IMR-90 (cell line): ENCODE measurements at regions not wholly inside any gene's neighbourhood (a gene's known extent, or its start where the extent isn't known, plus 50 kb on each side); places are given as distances from the start of the nearest gene placed in this dataset.
A peak's percentile ranks its signal among the peaks of the same experiment; 100 is the strongest.

Experiments used
- ATAC-seq: fragments of 200-7000 bp; cut with Tn5 transposase; 2 replicates; pipeline ENCODE4 v1.9.1; 2020; ENCODE audit warnings: low read depth, mild to moderate bottlenecking, moderate library complexity
- BruUV-seq: library from RNA; stranded (reverse); fragments of 400-500 nt; replicated peaks from 2 replicates; lab custom pipeline; 2021; lab: Mats Ljungman, UMichigan
- CTCF ChIA-PET: fragments of 300-600 bp; formaldehyde crosslinking; extraction: SDS; loops from one replicate; lab custom pipeline; 2021; ENCODE audit warnings: antibody characterized with exemption; lab: Yijun Ruan, JAX
- POLR2A ChIA-PET: fragments of 300-600 bp; sonication (Branson Sonifier 250); formaldehyde crosslinking; loops from one replicate; lab custom pipeline; 2022; ENCODE audit warnings: antibody characterized with exemption; ENCODE audit not compliant: unreplicated experiment; lab: Charles Lee
- DNase-seq: peaks from one replicate; pipeline ENCODE4 v3.0.0; 2013
- H2AFZ ChIP-seq: replicated peaks from 2 replicates; pipeline ENCODE3; 2013; ENCODE audit warnings: low read length, mild to moderate bottlenecking; ENCODE audit not compliant: poor library complexity
- H2AK5ac ChIP-seq: 2 replicates; pipeline ENCODE4 v1.6.1; 2013; ENCODE audit warnings: low read depth, low read length, inconsistent platforms
- H2AK9ac ChIP-seq: replicated peaks from 2 replicates; pipeline ENCODE3; 2013; ENCODE audit warnings: mild to moderate bottlenecking, low read depth, low read length, moderate library complexity; ENCODE audit not compliant: poor library complexity
- H2BK120ac ChIP-seq: 2 replicates; pipeline ENCODE4 v1.6.1; 2013; ENCODE audit warnings: low read depth, low read length, inconsistent platforms
- H2BK15ac ChIP-seq: 3 replicates; pipeline ENCODE4 v1.6.1; 2013; ENCODE audit warnings: low read depth, low read length, inconsistent platforms
- H2BK20ac ChIP-seq: 2 replicates; pipeline ENCODE4 v1.6.1; 2013; ENCODE audit warnings: low read depth, mild to moderate bottlenecking, inconsistent platforms, low read length, moderate library complexity
- H2BK5ac ChIP-seq: 2 replicates; pipeline ENCODE4 v1.6.1; 2013; ENCODE audit warnings: mild to moderate bottlenecking, low read depth, low read length, inconsistent platforms; ENCODE audit not compliant: poor library complexity, severe bottlenecking
- H3K14ac ChIP-seq: replicated peaks from 2 replicates; pipeline ENCODE4 v1.6.1; 2013; ENCODE audit warnings: low read depth, low read length, inconsistent platforms
- H3K18ac ChIP-seq: 2 replicates; pipeline ENCODE4 v1.6.1; 2013; ENCODE audit warnings: low read depth, low read length, control low read depth
- H3K23ac ChIP-seq: 2 replicates; pipeline ENCODE4 v1.6.1; 2013; ENCODE audit warnings: low read depth, low read length, inconsistent platforms
- H3K27ac ChIP-seq: 2 replicates; pipeline ENCODE4 v1.5.1; 2013; ENCODE audit warnings: mild to moderate bottlenecking, control low read depth, low read length; ENCODE audit not compliant: insufficient read depth
- H3K27me3 ChIP-seq: 2 replicates; pipeline ENCODE4 v1.6.1; 2013; ENCODE audit warnings: low read length; ENCODE audit not compliant: control insufficient read depth, insufficient read depth
- H3K36me3 ChIP-seq: 2 replicates; pipeline ENCODE4 v1.6.1; 2013; ENCODE audit warnings: low read length, mixed read lengths; ENCODE audit not compliant: control insufficient read depth, insufficient read depth
- H3K4ac ChIP-seq: 2 replicates; pipeline ENCODE4 v1.6.1; 2013; ENCODE audit warnings: low read depth, low read length, inconsistent platforms
- H3K4me1 ChIP-seq: 2 replicates; pipeline ENCODE4 v1.6.1; 2013; ENCODE audit warnings: low read length, mixed read lengths; ENCODE audit not compliant: control insufficient read depth, insufficient read depth
- H3K4me2 ChIP-seq: 2 replicates; pipeline ENCODE4 v1.6.1; 2013; ENCODE audit warnings: low read depth, mild to moderate bottlenecking, control low read depth, low read length, moderate library complexity
- H3K4me3 ChIP-seq: 2 replicates; pipeline ENCODE4 v1.5.1; 2013; ENCODE audit warnings: low read depth, mild to moderate bottlenecking, control low read depth, low read length, moderate library complexity; ENCODE audit not compliant: insufficient read depth
- H3K56ac ChIP-seq: 2 replicates; pipeline ENCODE4 v1.6.1; 2013; ENCODE audit warnings: low read length, inconsistent platforms; ENCODE audit not compliant: insufficient read depth; ENCODE audit errors: extremely low read depth
- H3K79me1 ChIP-seq, 2 experiments: 2 replicates each; pipeline ENCODE4 v1.6.1; 2013; ENCODE audit warnings: low read length in 2 of 2, inconsistent platforms in 1 of 2, low read depth in 1 of 2
- H3K9ac ChIP-seq: 2 replicates; pipeline ENCODE4 v1.6.1; 2013; ENCODE audit warnings: low read depth, low read length, control low read depth
- H3K9me1 ChIP-seq: 2 replicates; pipeline ENCODE4 v1.6.1; 2013; ENCODE audit warnings: low read length, inconsistent platforms; ENCODE audit not compliant: insufficient read depth
- H3K9me3 ChIP-seq: 2 replicates; pipeline ENCODE4 v1.6.1; 2013; ENCODE audit warnings: low read length; ENCODE audit not compliant: control insufficient read depth, insufficient read depth
- H4K20me1 ChIP-seq: 2 replicates; pipeline ENCODE4 v1.6.1; 2013; ENCODE audit warnings: low read length, inconsistent platforms; ENCODE audit not compliant: insufficient read depth
- H4K5ac ChIP-seq: 2 replicates; pipeline ENCODE4 v1.6.1; 2013; ENCODE audit warnings: mild to moderate bottlenecking, low read depth, low read length, control low read depth
- H4K8ac ChIP-seq, 2 experiments: 2 replicates each; pipeline ENCODE4 v1.6.1; 2013; ENCODE audit warnings: low read depth in 2 of 2, low read length in 2 of 2, control low read depth in 1 of 2, inconsistent platforms in 1 of 2
- H4K91ac ChIP-seq: 2 replicates; pipeline ENCODE4 v1.6.1; 2013; ENCODE audit warnings: low read depth, low read length, inconsistent platforms; ENCODE audit not compliant: insufficient read depth
- CEBPB ChIP-seq: IDR thresholded peaks from 2 replicates; pipeline ENCODE4 v1.6.1; 2012; ENCODE audit warnings: low read depth, low read length, improper control_type of control experiment
- CTCF ChIP-seq: conservative IDR thresholded peaks from 2 replicates; pipeline ENCODE4 v1.5.1; 2012; ENCODE audit warnings: mild to moderate bottlenecking, low read depth, low read length, improper control_type of control experiment
- MAFK ChIP-seq: IDR thresholded peaks from 2 replicates; pipeline ENCODE4 v1.6.1; 2012; ENCODE audit warnings: low read depth, low read length, improper control_type of control experiment
- MAZ ChIP-seq: IDR thresholded peaks from 2 replicates; pipeline ENCODE4 v1.6.1; 2012; ENCODE audit warnings: low read depth, mild to moderate bottlenecking, low read length, improper control_type of control experiment, moderate library complexity, borderline replicate concordance
- NFE2L2 ChIP-seq: fragments of 150-350 bp; IDR thresholded peaks from 2 replicates; pipeline ENCODE4 v1.6.1; 2016; ENCODE audit warnings: low read depth, mild to moderate bottlenecking, low read length
- RAD21 ChIP-seq: IDR thresholded peaks from 2 replicates; pipeline ENCODE4 v1.6.1; 2012; ENCODE audit warnings: low read length, improper control_type of control experiment
- RCOR1 ChIP-seq: IDR thresholded peaks from 2 replicates; pipeline ENCODE4 v1.6.1; 2012; ENCODE audit warnings: mild to moderate bottlenecking, low read length, improper control_type of control experiment; ENCODE audit not compliant: insufficient replicate concordance
- USF2 ChIP-seq: fragments of 150-350 bp; IDR thresholded peaks from 2 replicates; pipeline ENCODE4 v1.6.1; 2017; ENCODE audit warnings: mild to moderate bottlenecking, antibody characterized with exemption, low read length, low read depth
- dilution Hi-C: fragments of 300-500 bp; cut with HindIII; formaldehyde crosslinking; loops from one replicate; pipeline ENCODE4 v1.14.3; 2018; ENCODE audit warnings: low sequenced_read_pairs; ENCODE audit not compliant: unreplicated experiment
- in situ Hi-C: fragments of 300-500 bp; cut with MboI; formaldehyde crosslinking; loops from 3 replicates; pipeline ENCODE4 v1.14.3; 2019; ENCODE audit warnings: low sequenced_read_pairs, inconsistent platforms, mixed read lengths
- intact Hi-C: fragments of 100-400 bp; cut with micrococcal nuclease; formaldehyde crosslinking; loops from 2 replicates; pipeline ENCODE4 v1.10.0; 2022

GRCh38 chr1:98306517-98307089 is 354.9 kb upstream of the SNX7 start:
- POLR2A ChIA-PET: no interaction called here

More at GRCh38 chr1:98306517-98307089, 354.9 kb upstream of the SNX7 start:
- ATAC-seq (no peak), DNase-seq (no peak)
- in situ Hi-C loops (no loop called here), intact Hi-C loops (no loop called here), dilution Hi-C loops (no loop called here)
- no peak overlapping the region for H2AK5ac ChIP-seq
- no peak overlapping the region for H2BK5ac ChIP-seq
- H3K9ac ChIP-seq: no peak overlapping the region
- no peak overlapping the region for H4K8ac ChIP-seq
- no peak overlapping the region for H2AFZ ChIP-seq
- H3K4me3 ChIP-seq: no peak overlapping the region
- TF ChIP-seq CTCF (no peak), MAFK (no peak), RAD21 (no peak), NFE2L2 (no peak), CEBPB (no peak), USF2 (no peak), MAZ (no peak), RCOR1 (no peak)
- H3K4ac ChIP-seq: no peak overlapping the region
- no peak overlapping the region for H4K91ac ChIP-seq
- no peaks in the 10 kb centered on the region for H3K9me1 ChIP-seq
- no peaks in the 10 kb centered on the region for H4K20me1 ChIP-seq
- H3K36me3 ChIP-seq: no peaks in the 10 kb centered on the region
- CTCF ChIA-PET: no interaction called here
- H2BK20ac ChIP-seq: no peak overlapping the region
- H3K4me1 ChIP-seq: peaks cover 2% of the 10 kb centered on the region; the same call in 1 of the 2 replicates
- no peaks in the 10 kb centered on the region for H3K79me1 ChIP-seq
- no peaks in the 10 kb centered on the region for H3K27me3 ChIP-seq
- no peak overlapping the region for H2BK15ac ChIP-seq
- H4K5ac ChIP-seq: no peak overlapping the region
- peak overlapping the region; percentile 15; the same call in 1 of the 2 replicates for H3K14ac ChIP-seq
- H3K18ac ChIP-seq: no peak overlapping the region
- no peaks in the 10 kb centered on the region; the same call in 1 of the 2 replicates for H3K9me3 ChIP-seq
- no peak overlapping the region for H3K27ac ChIP-seq
- BruUV-seq: no TSS peak
- H3K23ac ChIP-seq: no peak overlapping the region
- H2BK120ac ChIP-seq: no peak overlapping the region
- no peak overlapping the region for H2AK9ac ChIP-seq
- no peak overlapping the region for H3K56ac ChIP-seq
- H3K4me2 ChIP-seq: no peak overlapping the region
